Liver (tissue), 8 donors: ENCODE measurements at regions not wholly inside any gene's neighbourhood (a gene's known extent, or its start where the extent isn't known, plus 50 kb on each side); places are given as distances from the start of the nearest gene placed in this dataset.

Experiments
- DNase-seq: peaks from one replicate; pipeline ENCODE4 v3.0.0-alpha.2; 2017; ENCODE audit warnings: low spot score
- H3K27ac ChIP-seq, 2 donors: one replicate each; pipeline ENCODE4 v1.7.0; 2013; ENCODE audit warnings: inconsistent platforms in 2 of 2, low read length in 2 of 2, control low read depth in 1 of 2, low read depth in 1 of 2, mild to moderate bottlenecking in 1 of 2
- H3K27me3 ChIP-seq, 4 donors: one replicate each; pipeline versions ENCODE4 v1.6.1 to v1.7.0; 2013; ENCODE audit warnings: low read length in 3 of 4, inconsistent platforms in 1 of 4, mild to moderate bottlenecking in 1 of 4, moderate library complexity in 1 of 4; ENCODE audit not compliant: control insufficient read depth in 4 of 4, insufficient read depth in 4 of 4
- H3K36me3 ChIP-seq, 4 donors: one replicate each; pipeline versions ENCODE4 v1.6.1 to v1.7.0; 2013; ENCODE audit warnings: low read length in 3 of 4, mild to moderate bottlenecking in 3 of 4, low read depth in 1 of 4, moderate library complexity in 1 of 4; ENCODE audit not compliant: control insufficient read depth in 4 of 4, insufficient read depth in 3 of 4
- H3K4me1 ChIP-seq, 4 donors: one replicate each; pipeline versions ENCODE4 v1.6.1 to v1.7.0; 2013; ENCODE audit warnings: low read length in 3 of 4, mild to moderate bottlenecking in 3 of 4, moderate library complexity in 1 of 4; ENCODE audit not compliant: control insufficient read depth in 4 of 4, insufficient read depth in 4 of 4
- H3K4me3 ChIP-seq, 3 donors: one replicate each; pipeline versions ENCODE4 v1.6.1 to v1.7.0; 2013; ENCODE audit warnings: low read length in 3 of 3, control low read depth in 1 of 3, low read depth in 1 of 3, mild to moderate bottlenecking in 1 of 3
- H3K9ac ChIP-seq, 2 donors: one replicate each; pipeline ENCODE4 v1.7.0; 2013; ENCODE audit warnings: low read length in 2 of 2, mild to moderate bottlenecking in 2 of 2, moderate library complexity in 2 of 2, control low read depth in 1 of 2, low read depth in 1 of 2
- H3K9me3 ChIP-seq, 4 donors: one replicate each; pipeline versions ENCODE4 v1.6.1 to v1.7.0; 2013; ENCODE audit warnings: low read length in 3 of 4; ENCODE audit not compliant: control insufficient read depth in 4 of 4
- ATF3 ChIP-seq: IDR thresholded peaks from 2 replicates; pipeline ENCODE4 v1.6.1; 2016; ENCODE audit warnings: antibody characterized with exemption
- CTCF ChIP-seq: fragments of 150-350 bp; IDR thresholded peaks from 2 replicates; pipeline ENCODE4 v1.5.1; 2017; ENCODE audit warnings: improper control_type of control experiment, low read depth, low read length; ENCODE audit not compliant: missing input control
- EGR1 ChIP-seq, 2 donors: IDR thresholded peaks; 2 replicates each; pipeline ENCODE4 v1.6.1; 2016 to 2018; ENCODE audit warnings: antibody characterized with exemption in 2 of 2, low read depth in 2 of 2
- FOXA1 ChIP-seq: IDR thresholded peaks from 2 replicates; pipeline ENCODE4 v1.6.1; 2016; ENCODE audit warnings: antibody characterized with exemption
- FOXA2 ChIP-seq: IDR thresholded peaks from 2 replicates; pipeline ENCODE4 v1.6.1; 2016; ENCODE audit warnings: antibody characterized with exemption
- GABPA ChIP-seq, 2 donors: IDR thresholded peaks in 1 of 2; conservative IDR thresholded peaks in 1 of 2; 2 replicates each; pipeline ENCODE4 v1.6.1; 2016; ENCODE audit warnings: antibody characterized with exemption in 2 of 2, mild to moderate bottlenecking in 1 of 2, moderate library complexity in 1 of 2
- HNF4A ChIP-seq, 2 donors: conservative IDR thresholded peaks; 2 replicates each; pipeline ENCODE4 v1.6.1; 2016; ENCODE audit warnings: antibody characterized with exemption in 2 of 2, mild to moderate bottlenecking in 2 of 2
- HNF4G ChIP-seq: IDR thresholded peaks from 2 replicates; pipeline ENCODE4 v1.6.1; 2016; ENCODE audit warnings: antibody characterized with exemption
- JUND ChIP-seq, 2 donors: IDR thresholded peaks; 2 replicates each; pipeline ENCODE4 v1.6.1; 2016; ENCODE audit warnings: antibody characterized with exemption in 2 of 2
- MAX ChIP-seq: IDR thresholded peaks from 2 replicates; pipeline ENCODE4 v1.6.1; 2016; ENCODE audit warnings: antibody characterized with exemption
- NR2F2 ChIP-seq: IDR thresholded peaks from 2 replicates; pipeline ENCODE4 v1.6.1; 2016; ENCODE audit warnings: antibody characterized with exemption
- RAD21 ChIP-seq, 2 donors: IDR thresholded peaks; 2 replicates each; pipeline ENCODE4 v1.6.1; 2016; ENCODE audit warnings: antibody characterized with exemption in 2 of 2, mild to moderate bottlenecking in 2 of 2
- REST ChIP-seq: IDR thresholded peaks from 2 replicates; pipeline ENCODE4 v1.6.1; 2016; ENCODE audit warnings: antibody characterized with exemption, mild to moderate bottlenecking
- RXRA ChIP-seq, 2 donors: IDR thresholded peaks; 2 replicates each; pipeline ENCODE4 v1.6.1; 2017 to 2018; ENCODE audit warnings: antibody characterized with exemption in 2 of 2, mild to moderate bottlenecking in 1 of 2
- SP1 ChIP-seq: IDR thresholded peaks from 2 replicates; pipeline ENCODE4 v1.6.1; 2018; ENCODE audit warnings: antibody characterized with exemption, mild to moderate bottlenecking
- TAF1 ChIP-seq: conservative IDR thresholded peaks from 2 replicates; pipeline ENCODE4 v1.6.1; 2016; ENCODE audit warnings: antibody characterized with exemption, mild to moderate bottlenecking
- YY1 ChIP-seq: IDR thresholded peaks from 2 replicates; pipeline ENCODE4 v1.6.1; 2016; ENCODE audit warnings: antibody characterized with exemption, mild to moderate bottlenecking
- ZBTB33 ChIP-seq: IDR thresholded peaks from 2 replicates; pipeline ENCODE4 v1.6.1; 2016; ENCODE audit warnings: antibody characterized with exemption
- WGBS: extraction: QIAGEN DNeasy Blood & Tissue Kit; methylation state at CpG from one replicate; pipeline ENCODE4 v1.1.7; 2013; 5-methylcytosine and 5-hydroxymethylcytosine counted together
- donor health status: healthy.
- donor health status: healthy.
- donor health status: healthy.
- donor health status: healthy.
- donor health status: healthy.

- TF ChIP-seq FOXA1 (no peak), REST (no peak), FOXA2 (no peak), CTCF (no peak), TAF1 (no peak), JUND (IDR thresholded peaks at IDR 0.05) (no peak), HNF4A (conservative IDR thresholded peaks at IDR 0.05) (no peak), RAD21 (IDR thresholded peaks at IDR 0.05) (no peak), HNF4G (no peak), YY1 (no peak), EGR1 (IDR thresholded peaks at IDR 0.05; ENCODE audit: low read depth in 2 of 2) (no peak), RXRA (IDR thresholded peaks at IDR 0.05) (no peak), GABPA (IDR thresholded peaks at IDR 0.05 in 1 of 2, conservative IDR thresholded peaks at IDR 0.05 in 1 of 2) (no peak), MAX (no peak), ZBTB33 (no peak), ATF3 (no peak), SP1 (no peak), NR2F2 (no peak)
- no peak for DNase-seq
- Histone ChIP-seq H3K9me3 (no peaks in the 10 kb centered on the region), H3K9ac (no peak overlapping the region), H3K4me3 (no peak overlapping the region), H3K4me1 (no peaks in the 10 kb centered on the region), H3K27me3 (no peaks in the 10 kb centered on the region), H3K27ac (no peak overlapping the region), H3K36me3 (no peaks in the 10 kb centered on the region)
- 77% methylated on average over 1 of the region's 1 CpG for WGBS
These were observed 106.2 kb upstream of the CHORDC1 start for GRCh38 chr11:90329043-90329442.
